OCI-LY3 (cell line): ENCODE measurements at regions not wholly inside any gene's neighbourhood (a gene's known extent, or its start where the extent isn't known, plus 50 kb on each side); places are given as distances from the start of the nearest gene placed in this dataset.

Source experiments
- CTCF ChIP-seq: fragments of 200-600, 300-600 bp; sonication (generic); IDR thresholded peaks from 2 replicates; pipeline ENCODE4 v1.5.1; 2014; ENCODE audit warnings: antibody characterized with exemption, low read length, low read depth
- EZH2phosphoT487 ChIP-seq: fragments of 200-600 bp; shearing (Covaris generic); IDR thresholded peaks from 2 replicates; pipeline ENCODE4 v1.6.1; 2018; ENCODE audit warnings: antibody characterized with exemption, mixed run types, low read depth

DNA sequence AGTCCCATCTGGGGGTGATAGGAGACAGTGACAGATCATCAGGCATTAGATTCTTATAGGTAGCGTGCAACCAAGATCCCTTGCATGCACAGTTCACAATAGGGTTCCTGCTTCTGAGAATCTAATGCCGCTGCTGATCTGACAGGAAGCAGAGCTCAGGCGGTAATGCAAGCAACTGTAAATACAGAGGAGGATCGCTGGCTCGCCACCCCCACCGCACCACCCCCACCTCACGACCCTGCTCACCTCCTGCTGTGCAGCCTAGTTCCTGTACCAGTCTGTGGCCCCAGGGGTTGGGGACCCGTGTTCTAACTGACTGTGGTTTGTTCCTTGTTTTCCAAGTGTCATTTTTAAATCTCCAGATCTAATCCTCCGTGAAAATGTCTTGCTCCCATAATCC lies 89.0 kb upstream of the MAPK10 start:
- TF ChIP-seq EZH2phosphoT487 = no peak
- no peak for TF ChIP-seq CTCF
